SU-DHL-6 (cell line): ENCODE measurements at regions not wholly inside any gene's neighbourhood (a gene's known extent, or its start where the extent isn't known, plus 50 kb on each side); places are given as distances from the start of the nearest gene placed in this dataset.

Source experiments
- EZH2phosphoT487 ChIP-seq: fragments of 200-600 bp; sonication (generic), shearing (Covaris generic); conservative IDR thresholded peaks from 2 replicates; pipeline ENCODE4 v1.6.1; 2018; ENCODE audit warnings: mild to moderate bottlenecking, antibody characterized with exemption, low read length, moderate library complexity, mixed read lengths
- TF ChIP-seq, protein P1 (sequence below): fragments of 200-600 bp; sonication (generic); IDR thresholded peaks from one replicate; pipeline ENCODE4 v1.5.1; 2017; ENCODE audit warnings: antibody characterized with exemption, mild to moderate bottlenecking, low read length, moderate library complexity; ENCODE audit not compliant: insufficient read depth, poor library complexity, severe bottlenecking

DNA sequence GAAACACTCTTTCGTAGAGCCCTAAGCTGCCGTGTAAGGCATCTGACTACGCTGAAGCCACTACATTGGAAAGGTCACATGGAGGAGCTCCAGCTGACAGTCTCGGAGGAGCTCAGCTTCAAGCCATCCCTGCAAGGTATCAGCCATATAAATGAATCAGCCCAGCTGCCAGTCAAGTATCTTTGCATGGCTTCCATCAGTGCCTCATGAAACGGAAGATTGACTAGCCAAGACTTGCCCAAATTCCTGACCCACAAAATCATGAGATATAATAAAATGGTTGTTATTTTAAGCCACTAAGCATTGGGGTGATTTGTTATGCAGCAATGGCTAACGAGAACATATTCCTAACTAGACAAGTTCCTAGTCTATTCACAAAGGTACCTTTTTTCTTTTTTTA lies 104.1 kb upstream of the SCOC start:
- TF ChIP-seq, protein P1, sequence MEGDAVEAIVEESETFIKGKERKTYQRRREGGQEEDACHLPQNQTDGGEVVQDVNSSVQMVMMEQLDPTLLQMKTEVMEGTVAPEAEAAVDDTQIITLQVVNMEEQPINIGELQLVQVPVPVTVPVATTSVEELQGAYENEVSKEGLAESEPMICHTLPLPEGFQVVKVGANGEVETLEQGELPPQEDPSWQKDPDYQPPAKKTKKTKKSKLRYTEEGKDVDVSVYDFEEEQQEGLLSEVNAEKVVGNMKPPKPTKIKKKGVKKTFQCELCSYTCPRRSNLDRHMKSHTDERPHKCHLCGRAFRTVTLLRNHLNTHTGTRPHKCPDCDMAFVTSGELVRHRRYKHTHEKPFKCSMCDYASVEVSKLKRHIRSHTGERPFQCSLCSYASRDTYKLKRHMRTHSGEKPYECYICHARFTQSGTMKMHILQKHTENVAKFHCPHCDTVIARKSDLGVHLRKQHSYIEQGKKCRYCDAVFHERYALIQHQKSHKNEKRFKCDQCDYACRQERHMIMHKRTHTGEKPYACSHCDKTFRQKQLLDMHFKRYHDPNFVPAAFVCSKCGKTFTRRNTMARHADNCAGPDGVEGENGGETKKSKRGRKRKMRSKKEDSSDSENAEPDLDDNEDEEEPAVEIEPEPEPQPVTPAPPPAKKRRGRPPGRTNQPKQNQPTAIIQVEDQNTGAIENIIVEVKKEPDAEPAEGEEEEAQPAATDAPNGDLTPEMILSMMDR = no peak
- TF ChIP-seq EZH2phosphoT487 = no peak
